ENCODE measurements at regions not wholly inside any gene's neighbourhood (a gene's known extent, or its start where the extent isn't known, plus 50 kb on each side); places are given as distances from the start of the nearest gene placed in this dataset.
"Not testable (repeated sequence)": the region's sequence is repeated elsewhere in the genome, so short reads cannot be mapped to it uniquely, and the experiment has no call there.

DNA sequence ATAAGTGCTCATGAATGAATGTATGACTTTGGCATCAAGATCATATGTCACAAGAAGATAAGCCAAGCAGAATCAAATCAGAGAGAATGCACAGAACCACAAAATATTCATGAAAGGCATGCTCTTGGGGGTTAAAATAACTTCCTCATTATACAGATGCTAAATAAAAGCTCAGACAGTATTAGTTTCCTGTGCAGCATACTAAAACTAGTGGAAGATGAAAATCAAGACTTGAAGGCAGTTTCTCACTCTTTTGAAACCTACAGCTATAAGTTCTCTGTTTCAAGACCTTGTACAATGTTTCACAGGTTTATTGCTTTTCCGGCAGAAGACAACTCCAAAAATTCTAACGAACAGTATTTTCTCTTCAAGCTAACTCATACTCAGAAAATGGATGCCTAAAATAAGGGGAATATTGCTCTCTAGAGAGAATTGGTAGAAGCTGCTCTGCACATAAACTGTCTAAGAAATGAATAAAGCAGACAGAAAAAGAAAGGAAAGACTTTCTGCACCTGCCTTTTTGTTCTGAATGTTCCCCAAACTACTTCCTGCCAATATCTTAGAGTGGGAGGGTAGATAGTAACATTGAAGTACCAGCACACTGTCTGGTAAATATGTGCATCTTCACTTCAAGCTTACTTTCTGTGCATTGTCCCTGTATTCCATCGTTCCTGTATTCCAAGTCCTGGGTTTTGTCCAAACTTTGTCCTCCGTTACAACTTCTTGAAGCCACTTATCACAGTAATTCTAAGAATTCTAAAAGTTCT is 639.4 kb upstream of the FAT3 start:
- DNase-seq (ENCODE audit: low spot score in 2 of 2), result no peak
- no peak for FAIRE-seq

DNA sequence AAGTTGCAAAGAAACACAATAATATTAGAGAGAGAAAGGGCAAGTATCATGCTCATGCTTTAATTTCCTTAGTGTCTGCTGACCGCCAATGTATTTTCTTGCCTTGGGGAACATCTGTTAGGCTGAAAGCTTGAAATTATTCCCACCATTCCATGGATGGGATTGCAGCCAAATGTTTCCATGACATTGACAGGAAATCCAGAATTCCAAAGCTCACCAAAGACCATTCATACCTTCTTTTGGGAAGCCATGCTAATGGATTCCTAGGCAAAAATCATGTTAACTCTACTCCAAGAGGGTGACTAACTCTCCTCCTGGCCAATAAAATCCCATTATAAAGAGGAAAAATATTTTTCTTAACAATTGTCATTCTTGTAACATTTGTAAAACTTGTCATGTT is 661.4 kb upstream of the FAT3 start:
- DNase-seq (ENCODE audit: low spot score in 2 of 2) (no peak), FAIRE-seq (no peak)

DNA sequence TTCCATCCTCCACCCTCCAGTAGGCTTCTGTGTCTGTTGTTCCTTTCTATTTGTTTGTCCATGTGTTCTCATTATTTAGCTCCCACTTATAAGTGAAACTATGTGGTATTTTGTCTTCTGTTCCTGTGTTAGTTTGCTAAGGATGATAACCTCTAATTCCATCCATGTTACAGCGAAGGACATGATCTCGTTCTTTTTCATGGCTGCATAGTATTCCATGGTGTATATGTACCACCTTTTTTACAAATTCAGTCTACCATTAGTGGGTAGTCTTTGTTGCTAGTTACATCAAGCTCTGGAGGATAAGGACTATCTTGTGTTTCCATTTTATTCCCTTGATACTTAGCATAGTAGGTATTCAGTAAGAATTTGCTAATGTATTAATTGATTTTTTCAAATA is 664.2 kb upstream of the FAT3 start:
- FAIRE-seq (no peak), DNase-seq (ENCODE audit: low spot score in 2 of 2) (no peak)

DNA sequence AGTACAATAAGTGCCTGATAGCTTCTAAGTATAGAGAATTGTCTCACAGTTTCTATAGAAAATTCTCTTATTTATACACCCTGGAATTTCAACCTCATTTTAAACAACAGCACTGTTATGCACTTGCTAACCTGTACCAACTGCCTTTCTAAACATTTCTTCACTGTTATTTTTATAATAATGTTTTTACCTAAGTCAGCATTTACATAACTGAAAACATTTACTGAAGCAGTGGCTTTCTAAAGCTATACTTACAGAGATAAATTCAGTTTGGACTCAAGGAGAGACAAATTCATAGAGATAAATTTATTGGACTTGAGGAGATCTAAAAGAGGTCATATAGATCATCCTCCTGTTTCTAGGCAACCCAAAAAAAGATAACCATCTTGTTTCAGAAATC is 686.6 kb upstream of the FAT3 start:
- FAIRE-seq, result no peak
- DNase-seq (ENCODE audit: low spot score in 2 of 2), result no peak

DNA sequence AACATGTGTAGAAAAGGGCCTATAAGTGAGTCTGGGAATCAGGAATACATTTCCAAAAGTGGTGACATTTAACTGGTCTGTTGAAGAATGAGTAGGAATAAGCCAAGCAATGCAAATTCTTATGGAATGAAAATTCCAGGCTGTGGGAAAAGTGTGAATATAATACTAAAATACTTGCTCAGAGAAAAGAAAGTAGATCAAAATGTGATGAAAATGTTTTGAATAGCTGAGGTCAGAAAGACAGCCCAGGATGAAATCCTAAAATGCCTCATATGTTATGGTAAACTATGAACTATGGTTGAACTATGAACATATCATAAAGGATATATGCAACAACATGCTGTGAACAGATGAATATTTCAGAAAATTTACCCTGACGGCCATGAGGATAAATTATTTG is 688.3 kb upstream of the FAT3 start:
- FAIRE-seq, result no peak

DNA sequence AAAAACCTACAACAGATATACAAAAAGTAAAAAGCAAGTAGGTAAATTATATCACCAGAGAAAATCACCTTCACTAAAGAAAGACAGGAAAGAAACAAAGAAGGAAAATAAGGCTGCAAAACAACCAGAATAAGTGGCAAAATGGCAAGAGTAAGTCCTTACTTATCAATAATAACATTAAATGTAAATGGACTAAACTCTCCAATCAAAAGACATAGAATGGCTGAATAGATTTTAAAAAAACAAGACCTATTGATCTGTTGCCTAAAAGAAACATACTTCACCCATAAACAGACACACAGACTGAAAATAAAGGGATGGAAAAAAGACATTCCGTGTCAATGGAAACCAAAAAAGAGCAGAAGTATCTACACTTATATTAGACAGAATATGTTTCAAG is 695.7 kb upstream of the FAT3 start:
- no peak for DNase-seq (ENCODE audit: low spot score in 2 of 2)
- no peak for FAIRE-seq

More for the DNA sequence above, 688.3 kb upstream of the FAT3 start:
- DNase-seq (ENCODE audit: low spot score in 2 of 2), result no peak

DNA sequence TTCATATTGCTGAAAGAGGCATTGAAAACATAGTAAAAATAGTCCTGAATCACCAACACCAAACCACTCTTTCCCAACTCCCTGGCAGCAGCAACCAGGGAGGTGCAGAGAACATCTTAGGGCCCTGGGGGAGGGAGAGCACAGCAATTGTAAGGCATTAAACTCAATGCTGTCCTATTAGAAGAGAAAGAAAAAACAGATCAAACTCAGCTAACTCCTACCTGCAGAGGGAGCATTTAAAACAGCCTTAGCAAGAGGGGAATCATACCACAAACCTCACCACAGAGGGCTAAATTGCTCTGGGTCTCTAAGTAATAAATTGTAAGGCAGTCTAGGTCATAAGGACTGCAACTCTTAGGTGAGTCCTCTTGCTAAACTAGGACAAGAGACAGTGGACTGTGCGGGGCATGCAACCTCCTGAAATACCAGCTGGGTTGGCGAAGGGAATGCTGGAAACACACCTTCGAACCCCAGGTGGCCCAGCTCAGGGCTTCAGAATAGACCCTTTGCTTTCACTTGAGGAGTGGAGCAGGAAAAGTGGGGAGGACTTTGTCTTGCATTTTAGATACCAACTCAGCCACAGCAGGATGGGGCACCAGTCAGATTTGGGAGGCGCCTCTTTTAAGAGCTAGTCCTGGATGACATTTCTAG is 697.1 kb upstream of the FAT3 start:
- no peak for DNase-seq (ENCODE audit: low spot score in 2 of 2)
- no peak for FAIRE-seq

DNA sequence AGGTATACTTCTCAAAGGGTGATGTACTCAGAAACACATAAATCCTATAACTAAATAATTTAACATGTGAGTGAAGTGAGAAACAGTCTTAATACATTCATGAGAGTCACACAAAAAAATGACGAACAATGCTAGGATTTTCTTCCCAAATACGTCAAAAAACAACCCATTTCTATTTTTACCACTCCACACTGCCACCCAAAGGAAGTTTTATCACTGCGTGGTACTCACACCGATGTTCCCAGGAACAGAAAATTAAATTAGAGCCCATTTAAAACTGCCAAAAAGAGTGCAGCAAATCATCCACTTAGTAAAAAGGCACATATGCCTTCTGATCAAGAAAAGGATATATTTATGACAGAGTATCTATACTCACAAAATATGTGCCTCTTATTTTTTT is 710.9 kb upstream of the FAT3 start:
- no peak for DNase-seq (ENCODE audit: low spot score in 2 of 2)
- FAIRE-seq, result no peak

DNA sequence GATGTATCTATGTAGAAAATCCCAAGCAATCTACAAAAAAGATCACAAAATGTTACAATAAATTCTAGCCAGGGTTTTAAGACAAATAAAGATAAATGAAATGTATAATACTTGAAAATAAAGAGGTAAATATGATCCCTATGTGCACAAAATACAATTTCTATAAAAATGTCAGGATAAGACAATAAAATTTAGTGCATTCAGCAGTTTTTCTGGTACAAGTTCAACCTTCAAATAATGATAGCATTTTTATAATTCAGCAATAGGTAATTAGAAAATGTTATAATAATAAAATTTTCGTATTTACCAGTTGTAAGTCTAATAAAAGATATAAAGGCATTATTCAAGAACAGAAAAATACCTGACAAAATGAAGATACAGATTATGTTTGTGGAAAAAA is 726.8 kb upstream of the FAT3 start:
- FAIRE-seq, result no peak
- no peak for DNase-seq (ENCODE audit: low spot score in 2 of 2)

DNA sequence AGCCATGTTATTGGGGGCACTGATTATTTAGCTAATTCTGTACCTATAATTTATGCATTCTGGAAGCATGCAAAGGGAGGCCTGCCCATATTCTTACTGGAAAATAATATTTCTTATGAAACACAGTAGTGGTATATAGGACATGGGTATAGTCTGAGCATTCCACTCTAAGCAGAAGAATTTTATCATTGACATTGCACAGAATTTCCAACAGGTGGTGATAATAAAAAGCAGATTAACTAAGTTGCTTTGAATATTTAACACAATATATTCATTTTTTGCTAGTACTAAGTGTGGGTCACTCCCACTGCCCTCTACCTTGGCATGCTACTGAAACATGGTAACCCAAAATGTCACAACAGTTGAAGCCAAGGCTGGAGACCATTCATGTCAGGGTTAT is 728.8 kb upstream of the FAT3 start:
- FAIRE-seq (no peak), DNase-seq (ENCODE audit: low spot score in 2 of 2) (no peak)

DNA sequence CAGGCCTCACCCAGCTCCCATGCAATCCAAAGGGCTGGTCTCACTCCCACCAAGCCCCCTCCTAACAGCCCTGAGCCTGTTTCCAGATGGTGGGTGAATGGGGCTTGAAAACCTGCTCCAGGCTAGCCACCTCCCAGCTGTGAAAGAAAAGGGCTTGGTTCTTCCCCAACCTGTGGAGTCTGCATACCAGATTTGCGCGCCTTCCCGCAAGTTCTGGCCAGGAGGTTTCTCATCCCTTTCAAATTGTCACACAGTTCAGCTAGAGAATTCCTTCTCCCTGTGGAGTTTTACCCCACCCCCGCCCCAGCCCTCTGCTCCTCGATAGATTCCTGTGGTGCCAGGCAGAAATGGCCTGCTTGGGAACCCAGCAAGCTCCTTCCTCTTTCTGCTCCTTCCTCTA is 734.6 kb upstream of the FAT3 start:
- DNase-seq (ENCODE audit: low spot score in 2 of 2) (no peak), FAIRE-seq (no peak)

DNA sequence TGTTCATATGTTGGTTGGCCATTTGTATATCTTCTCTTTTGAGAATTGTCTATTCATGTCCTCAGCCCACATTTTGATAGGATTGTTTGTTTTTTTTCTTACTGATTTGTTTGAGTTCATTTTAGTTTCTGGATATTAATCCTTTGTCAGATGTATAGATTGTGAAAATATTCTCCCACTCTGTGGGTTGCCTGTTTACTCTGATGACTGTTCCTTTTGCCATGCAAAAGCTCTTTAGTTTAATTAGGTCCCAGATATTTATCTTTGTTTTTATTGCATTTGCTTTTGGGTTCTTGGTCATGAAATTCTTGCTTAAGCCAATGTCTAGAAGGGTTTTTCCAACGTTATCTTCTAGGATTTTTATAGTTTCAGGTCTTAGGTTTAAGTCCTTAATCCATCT is 740.7 kb upstream of the FAT3 start:
- not testable (repeated sequence) for FAIRE-seq

DNA sequence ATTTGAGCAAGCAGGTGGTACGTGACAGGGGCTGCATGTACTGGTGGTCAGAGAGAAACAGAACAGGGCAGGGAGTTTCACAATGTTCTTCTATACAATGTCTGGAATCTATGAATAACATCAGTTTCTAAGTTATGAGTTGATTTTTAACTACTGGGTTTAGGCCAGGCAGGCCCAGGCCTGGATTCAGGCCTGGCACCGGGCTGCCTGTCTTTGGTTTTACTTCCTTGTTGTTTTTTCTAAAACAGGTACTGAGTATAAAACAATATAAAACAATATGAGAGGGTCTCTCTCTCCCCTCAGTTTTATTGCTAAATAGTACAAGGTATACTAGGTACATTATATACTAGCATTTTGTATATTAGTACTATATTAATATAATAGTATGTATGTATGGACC is 742.7 kb upstream of the FAT3 start:
- FAIRE-seq, result not testable (repeated sequence)

More for the DNA sequence above, 740.7 kb upstream of the FAT3 start:
- not testable (repeated sequence) for DNase-seq (ENCODE audit: low spot score in 2 of 2)

DNA sequence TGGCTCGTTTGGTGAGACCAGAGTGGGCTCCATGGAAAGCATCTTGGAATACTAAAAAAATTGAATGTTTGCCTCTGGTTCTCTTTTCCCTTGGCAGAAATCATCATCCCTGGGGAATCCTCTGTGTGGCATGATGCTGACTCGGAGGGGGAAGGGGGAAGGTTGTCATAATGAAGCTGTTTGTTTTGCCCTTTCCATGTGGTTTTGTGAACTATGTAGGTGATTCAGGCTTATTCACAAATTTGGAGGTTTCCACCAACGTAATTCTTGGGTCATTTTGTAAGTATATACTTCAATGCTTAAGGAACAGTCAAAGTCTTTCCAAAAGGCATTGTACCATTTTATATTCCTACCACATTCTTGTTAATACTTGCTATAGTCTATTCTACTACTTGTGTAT is 754.0 kb upstream of the FAT3 start:
- no peak for DNase-seq (ENCODE audit: low spot score in 2 of 2)
- no peak for FAIRE-seq

More for the DNA sequence above, 742.7 kb upstream of the FAT3 start:
- not testable (repeated sequence) for DNase-seq (ENCODE audit: low spot score in 2 of 2)

DNA sequence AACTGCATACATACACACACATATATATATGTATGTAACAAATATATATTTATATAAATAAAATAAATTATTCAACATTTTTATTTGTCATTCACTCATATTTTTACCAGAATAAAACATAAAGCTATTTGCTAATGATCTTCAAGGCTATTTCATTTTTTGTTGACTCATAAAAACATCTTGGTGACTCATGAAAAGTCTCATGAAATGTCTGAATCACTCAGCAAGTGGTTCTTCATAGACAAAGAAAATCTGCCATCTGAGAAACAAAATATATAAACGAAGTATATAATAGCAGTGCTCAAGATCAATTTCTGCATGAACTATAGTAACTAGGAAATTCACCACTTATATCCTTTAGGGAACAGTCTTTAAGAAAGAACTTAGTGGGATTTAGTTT is 764.8 kb upstream of the FAT3 start:
- FAIRE-seq, result no peak
- DNase-seq (ENCODE audit: low spot score in 2 of 2), result no peak

DNA sequence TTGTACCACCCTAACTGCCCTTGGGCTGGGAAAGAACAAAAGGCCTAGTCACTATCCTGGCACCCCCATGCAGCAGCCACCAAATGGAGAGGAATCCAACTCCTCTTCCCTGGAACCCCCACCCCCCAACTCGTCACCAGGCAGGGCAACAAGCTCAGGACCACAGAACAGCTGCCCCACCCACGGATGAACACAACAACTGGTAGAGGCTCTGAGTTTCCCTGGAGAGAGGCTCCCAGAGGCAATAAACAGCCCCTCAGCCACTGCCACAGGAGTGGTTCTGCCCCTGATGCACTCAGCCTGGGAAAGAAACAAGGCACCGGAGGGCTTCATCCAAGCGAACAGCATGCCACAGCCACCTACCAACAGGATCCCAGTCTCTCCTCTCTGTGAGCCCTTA is 778.4 kb upstream of the FAT3 start:
- FAIRE-seq (no peak), DNase-seq (ENCODE audit: low spot score in 2 of 2) (no peak)

DNA sequence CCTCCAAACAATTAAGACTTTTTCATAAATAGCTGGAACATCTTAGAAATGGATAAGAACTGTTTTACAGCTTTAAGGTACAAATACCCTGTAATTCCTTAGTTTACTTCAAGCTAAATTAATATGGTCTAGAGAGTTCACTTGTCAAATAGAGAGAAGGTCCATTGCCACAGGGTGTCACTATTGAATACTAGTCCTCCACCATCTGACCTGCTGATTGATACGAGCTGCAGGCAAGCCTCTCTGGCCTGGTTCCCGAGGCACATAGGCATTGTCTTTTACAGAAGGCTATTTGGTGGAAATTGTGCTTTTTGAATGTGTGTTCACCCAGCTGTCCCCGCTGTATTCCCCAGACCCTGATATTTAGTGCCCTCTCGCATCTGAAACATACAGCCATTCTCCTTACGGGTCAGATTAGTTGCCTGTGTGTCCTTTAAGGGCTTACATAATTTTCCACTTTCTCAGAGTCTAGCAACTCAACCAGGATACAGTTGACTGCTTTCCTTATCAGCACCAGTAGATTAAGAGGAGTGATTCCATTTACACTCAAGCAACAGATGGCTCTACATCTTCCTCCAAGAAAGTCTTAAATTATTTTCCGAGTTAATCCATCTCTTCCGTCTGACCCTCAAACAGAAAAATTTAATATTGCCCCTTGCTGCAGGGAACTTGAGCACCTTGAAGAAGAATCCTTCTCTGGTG is 788.8 kb upstream of the FAT3 start:
- DNase-seq (ENCODE audit: low spot score in 2 of 2) (no peak), FAIRE-seq (no peak)

DNA sequence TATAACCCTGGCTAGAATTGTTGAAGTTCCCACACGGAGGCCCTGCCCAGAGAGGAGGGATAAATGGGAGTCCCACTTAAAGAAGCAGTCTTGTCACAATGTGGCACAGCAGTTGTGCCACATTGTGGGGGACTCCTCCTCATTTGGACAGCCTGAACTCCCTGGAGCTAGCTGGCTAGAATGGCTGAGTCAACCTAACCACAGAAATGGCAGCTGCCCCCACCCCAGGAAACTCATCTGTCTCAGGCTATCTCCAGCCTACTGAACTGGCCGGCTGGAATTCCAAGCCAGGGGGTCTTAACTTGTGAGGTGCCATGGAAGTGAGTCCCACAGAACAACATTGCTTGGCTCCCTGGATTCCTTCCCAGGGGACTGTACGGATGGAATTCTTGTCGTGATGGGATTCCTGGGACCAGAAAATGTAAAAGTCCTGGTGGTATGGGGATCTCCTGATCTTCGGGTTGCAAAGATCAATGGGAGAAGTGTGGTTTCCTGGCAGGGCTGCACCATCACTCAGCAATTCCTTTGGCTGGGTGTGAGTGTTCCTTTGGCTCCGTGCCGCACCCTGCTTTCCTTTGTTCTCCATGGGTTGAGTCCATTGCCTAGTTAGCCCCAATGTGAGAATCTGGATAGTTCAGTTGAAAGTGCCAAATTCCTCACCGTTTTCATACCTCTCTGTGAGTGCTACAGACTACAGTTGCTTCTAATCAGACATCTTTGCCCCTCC is 791.2 kb upstream of the FAT3 start:
- FAIRE-seq (no peak), DNase-seq (ENCODE audit: low spot score in 2 of 2) (no peak)

DNA sequence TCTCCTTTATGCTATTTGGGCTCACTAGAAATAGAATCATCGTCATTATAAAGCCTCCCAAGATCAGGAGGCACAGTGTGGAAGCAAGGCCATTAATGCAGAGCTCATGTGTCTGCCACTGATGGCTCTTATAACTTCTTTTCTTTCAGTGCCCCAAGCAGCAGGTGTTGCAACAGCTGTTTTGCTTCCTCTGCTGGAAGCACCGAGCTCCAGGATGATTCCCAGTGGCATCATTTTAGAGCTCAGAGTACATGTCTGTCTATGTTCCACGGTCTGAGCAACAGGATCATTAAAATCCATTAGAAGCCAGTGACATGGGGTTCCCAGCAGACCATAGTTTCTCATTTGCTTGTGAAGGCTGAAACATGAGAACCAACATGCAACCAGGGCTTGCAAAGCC is 803.0 kb upstream of the FAT3 start:
- FAIRE-seq (no peak), DNase-seq (ENCODE audit: low spot score in 2 of 2) (no peak)

DNA sequence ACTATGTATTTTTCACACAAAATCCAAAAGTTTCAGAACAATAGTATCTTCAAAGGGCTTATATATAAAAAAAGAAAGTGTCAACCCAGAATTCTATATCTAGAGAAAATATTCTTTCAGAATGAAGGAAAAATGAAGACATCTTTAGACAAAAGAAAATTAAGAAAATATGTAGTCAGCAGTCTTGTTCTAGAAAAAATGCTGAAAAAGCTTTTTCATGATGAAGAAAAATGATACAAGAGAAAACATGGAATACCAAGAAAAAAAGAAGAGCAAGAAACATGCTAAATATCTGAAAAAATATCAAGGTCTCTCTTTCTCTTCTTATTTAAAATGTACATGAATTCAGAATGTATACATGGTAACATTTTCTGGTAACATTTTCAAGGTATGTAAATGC is 816.8 kb upstream of the FAT3 start:
- no peak for FAIRE-seq
- DNase-seq (ENCODE audit: low spot score in 2 of 2), result no peak

DNA sequence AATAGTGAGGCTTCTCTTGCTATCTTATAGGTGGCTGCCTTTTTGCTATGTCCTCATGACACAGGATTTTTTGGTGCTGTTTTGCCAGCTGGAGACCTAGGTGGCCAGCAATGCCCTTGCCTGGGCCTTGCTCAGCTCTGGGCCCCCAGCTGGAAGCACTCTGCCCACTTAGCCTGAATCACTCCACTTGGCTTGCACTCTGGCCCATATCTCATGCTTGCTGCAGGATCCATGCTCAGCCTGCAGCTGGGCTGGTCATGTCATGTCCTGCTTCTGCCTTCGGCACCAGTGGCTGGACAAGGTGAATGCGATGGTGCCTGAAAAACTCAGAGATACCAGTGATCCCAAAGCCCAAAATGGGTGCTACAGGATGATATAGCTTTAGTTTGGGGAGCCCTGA is 818.6 kb upstream of the FAT3 start:
- DNase-seq (ENCODE audit: low spot score in 2 of 2) (no peak), FAIRE-seq (no peak)
